ENCODE measurements at regions not wholly inside any gene's neighbourhood (a gene's known extent, or its start where the extent isn't known, plus 50 kb on each side); places are given as distances from the start of the nearest gene placed in this dataset.

GRCh38 chr3:95036526-95037021 is 973.7 kb downstream of the NSUN3 start:
- TF ChIP-seq CTCF (IDR thresholded peaks at IDR 0.05) (no peak), MXD4 (CRISPR knock-in tag; IDR thresholded peaks at IDR 0.05; ENCODE audit: borderline replicate concordance) (no peak), ZNF232 (CRISPR knock-in tag; IDR thresholded peaks at IDR 0.05) (no peak), SP1 (CRISPR knock-in tag; conservative IDR thresholded peaks at IDR 0.05) (no peak), ELF4 (CRISPR knock-in tag; IDR thresholded peaks at IDR 0.05; ENCODE audit: low read depth) (no peak), ATF6 (CRISPR knock-in tag; IDR thresholded peaks at IDR 0.05) (no peak), ZNF263 (CRISPR knock-in tag; IDR thresholded peaks at IDR 0.05; ENCODE audit: low read depth) (no peak), FOXK1 (CRISPR knock-in tag; IDR thresholded peaks at IDR 0.05) (no peak), FOXJ3 (CRISPR knock-in tag; IDR thresholded peaks at IDR 0.05; ENCODE audit: borderline replicate concordance) (no peak)
- TF ChIP-seq, protein P1, sequence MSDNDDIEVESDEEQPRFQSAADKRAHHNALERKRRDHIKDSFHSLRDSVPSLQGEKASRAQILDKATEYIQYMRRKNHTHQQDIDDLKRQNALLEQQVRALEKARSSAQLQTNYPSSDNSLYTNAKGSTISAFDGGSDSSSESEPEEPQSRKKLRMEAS (CRISPR knock-in tag; IDR thresholded peaks at IDR 0.05), result no peak

All from WTC11 (cell line).